OCI-LY7 (cell line): ENCODE measurements at regions not wholly inside any gene's neighbourhood (a gene's known extent, or its start where the extent isn't known, plus 50 kb on each side); places are given as distances from the start of the nearest gene placed in this dataset.

Experiments used
- BruUV-seq: library from RNA; stranded (reverse); fragments of 400-500 nt; replicated peaks from 2 replicates; lab custom pipeline; 2021; lab: Mats Ljungman, UMichigan
- CTCF ChIA-PET: fragments of 300-600 bp; sonication (Branson Sonifier 250); formaldehyde crosslinking; loops from one replicate; lab custom pipeline; 2022; ENCODE audit warnings: antibody characterized with exemption; ENCODE audit not compliant: unreplicated experiment; lab: Charles Lee
- POLR2A ChIA-PET: fragments of 300-600 bp; sonication (Branson Sonifier 250); formaldehyde crosslinking; loops from one replicate; lab custom pipeline; 2022; ENCODE audit warnings: antibody characterized with exemption; lab: Charles Lee
- DNase-seq: peaks from one replicate; pipeline ENCODE4 v3.0.0-alpha.2; 2015; ENCODE audit warnings: low spot score
- H2AFZ ChIP-seq: fragments of 200-600 bp; sonication (generic), shearing (Covaris generic); 2 replicates; pipeline ENCODE4 v1.6.1; 2014; ENCODE audit warnings: mild to moderate bottlenecking, antibody characterized with exemption, low read length, moderate library complexity
- H3K27ac ChIP-seq: fragments of 200-600 bp; sonication (generic); 2 replicates; pipeline ENCODE4 v1.5.1; 2014; ENCODE audit warnings: mixed run types, low read depth, mild to moderate bottlenecking, moderate library complexity, low read length, inconsistent platforms; ENCODE audit not compliant: poor library complexity, severe bottlenecking
- H3K36me3 ChIP-seq: fragments of 200-600 bp; sonication (generic); 2 replicates; pipeline ENCODE4 v1.6.1; 2014; ENCODE audit warnings: mild to moderate bottlenecking, antibody characterized with exemption, low read length, moderate library complexity, mixed read lengths; ENCODE audit not compliant: insufficient read depth
- H3K4me1 ChIP-seq: fragments of 200-600 bp; sonication (generic); 2 replicates; pipeline ENCODE4 v1.5.1; 2014; ENCODE audit warnings: mild to moderate bottlenecking, low read length; ENCODE audit not compliant: insufficient read depth, poor library complexity, severe bottlenecking
- H3K4me2 ChIP-seq: fragments of 200-600 bp; sonication (generic); 2 replicates; pipeline ENCODE4 v1.6.1; 2014; ENCODE audit warnings: mild to moderate bottlenecking, low read length
- H3K4me3 ChIP-seq: fragments of 200-600 bp; sonication (generic); 2 replicates; pipeline ENCODE4 v1.5.1; 2014; ENCODE audit warnings: mild to moderate bottlenecking, low read depth, low read length; ENCODE audit not compliant: poor library complexity, severe bottlenecking
- H3K79me2 ChIP-seq: fragments of 200-600 bp; sonication (generic); 2 replicates; pipeline ENCODE4 v1.6.1; 2016; ENCODE audit warnings: low read depth, mild to moderate bottlenecking, low read length, moderate library complexity, mixed read lengths; ENCODE audit not compliant: insufficient read depth
- H3K9me2 ChIP-seq: fragments of 200-600 bp; sonication (generic); 2 replicates; pipeline ENCODE4 v1.6.1; 2016; ENCODE audit warnings: mild to moderate bottlenecking, low read length, mixed read lengths; ENCODE audit not compliant: insufficient read depth
- H3K9me3 ChIP-seq: fragments of 200-600 bp; sonication (generic); 2 replicates; pipeline ENCODE4 v1.6.1; 2014; ENCODE audit warnings: mild to moderate bottlenecking, mixed run types, low read length, mixed read lengths
- H4K20me1 ChIP-seq: fragments of 200-600 bp; sonication (generic); 2 replicates; pipeline ENCODE4 v1.6.1; 2014; ENCODE audit warnings: mild to moderate bottlenecking, antibody characterized with exemption, low read length, moderate library complexity, mixed read lengths; ENCODE audit not compliant: insufficient read depth
- EZH2phosphoT487 ChIP-seq: fragments of 200-600 bp; sonication (generic); IDR thresholded peaks from 2 replicates; pipeline ENCODE4 v1.6.1; 2018; ENCODE audit warnings: low read depth, borderline replicate concordance, mild to moderate bottlenecking, mixed run types, antibody characterized with exemption, low read length, moderate library complexity, mixed read lengths
- intact Hi-C: fragments of 100-400 bp; cut with micrococcal nuclease; formaldehyde crosslinking; loops from one replicate; pipeline ENCODE4 v1.10.0; 2022; ENCODE audit not compliant: unreplicated experiment
- TF ChIP-seq, protein P1 (sequence below): fragments of 200-600 bp; sonication (generic); conservative IDR thresholded peaks from 2 replicates; pipeline ENCODE4 v1.5.1; 2014; ENCODE audit warnings: mild to moderate bottlenecking, antibody characterized with exemption, low read length, moderate library complexity, mixed read lengths

- no TSS peak for BruUV-seq
- Histone ChIP-seq H3K9me3 (no peaks in the 10 kb centered on the region), H3K4me3 (no peak overlapping the region), H4K20me1 (no peaks in the 10 kb centered on the region), H3K27ac (no peak overlapping the region), H3K4me1 (peaks cover 7% of the 10 kb centered on the region), H3K9me2 (no peaks in the 10 kb centered on the region), H3K36me3 (no peaks in the 10 kb centered on the region), H3K4me2 (no peak overlapping the region), H2AFZ (no peak overlapping the region), H3K79me2 (no peaks in the 10 kb centered on the region)
- DNase-seq = no peak
- intact Hi-C loops = no loop called here
- ChIA-PET POLR2A (no interaction called here), CTCF (no interaction called here)
- no peak for TF ChIP-seq EZH2phosphoT487
Observed at GRCh38 chr11:95302211-95302610, 71.2 kb upstream of the SESN3 start.

GRCh38 chr11:95301474-95301873 is 70.5 kb upstream of the SESN3 start:
- Histone ChIP-seq H3K4me1 (peaks cover 15% of the 10 kb centered on the region), H3K9me3 (no peaks in the 10 kb centered on the region), H3K27ac (no peak overlapping the region), H3K4me3 (no peak overlapping the region), H2AFZ (no peak overlapping the region), H3K79me2 (no peaks in the 10 kb centered on the region), H3K36me3 (no peaks in the 10 kb centered on the region), H3K4me2 (no peak overlapping the region), H3K9me2 (no peaks in the 10 kb centered on the region), H4K20me1 (no peaks in the 10 kb centered on the region)
- intact Hi-C loops = no loop called here
- TF ChIP-seq, protein P1, sequence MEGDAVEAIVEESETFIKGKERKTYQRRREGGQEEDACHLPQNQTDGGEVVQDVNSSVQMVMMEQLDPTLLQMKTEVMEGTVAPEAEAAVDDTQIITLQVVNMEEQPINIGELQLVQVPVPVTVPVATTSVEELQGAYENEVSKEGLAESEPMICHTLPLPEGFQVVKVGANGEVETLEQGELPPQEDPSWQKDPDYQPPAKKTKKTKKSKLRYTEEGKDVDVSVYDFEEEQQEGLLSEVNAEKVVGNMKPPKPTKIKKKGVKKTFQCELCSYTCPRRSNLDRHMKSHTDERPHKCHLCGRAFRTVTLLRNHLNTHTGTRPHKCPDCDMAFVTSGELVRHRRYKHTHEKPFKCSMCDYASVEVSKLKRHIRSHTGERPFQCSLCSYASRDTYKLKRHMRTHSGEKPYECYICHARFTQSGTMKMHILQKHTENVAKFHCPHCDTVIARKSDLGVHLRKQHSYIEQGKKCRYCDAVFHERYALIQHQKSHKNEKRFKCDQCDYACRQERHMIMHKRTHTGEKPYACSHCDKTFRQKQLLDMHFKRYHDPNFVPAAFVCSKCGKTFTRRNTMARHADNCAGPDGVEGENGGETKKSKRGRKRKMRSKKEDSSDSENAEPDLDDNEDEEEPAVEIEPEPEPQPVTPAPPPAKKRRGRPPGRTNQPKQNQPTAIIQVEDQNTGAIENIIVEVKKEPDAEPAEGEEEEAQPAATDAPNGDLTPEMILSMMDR = no peak
- TF ChIP-seq EZH2phosphoT487 = no peak
- DNase-seq = no peak
- POLR2A ChIA-PET = interaction anchor here (0.9 to 1.2 kb wide), 2 partner anchors 25 to 31 kb away, joined by 3 read pairs; no protein-coding TSS in a partner anchor
- CTCF ChIA-PET = no interaction called here
- BruUV-seq = no TSS peak

DNA sequence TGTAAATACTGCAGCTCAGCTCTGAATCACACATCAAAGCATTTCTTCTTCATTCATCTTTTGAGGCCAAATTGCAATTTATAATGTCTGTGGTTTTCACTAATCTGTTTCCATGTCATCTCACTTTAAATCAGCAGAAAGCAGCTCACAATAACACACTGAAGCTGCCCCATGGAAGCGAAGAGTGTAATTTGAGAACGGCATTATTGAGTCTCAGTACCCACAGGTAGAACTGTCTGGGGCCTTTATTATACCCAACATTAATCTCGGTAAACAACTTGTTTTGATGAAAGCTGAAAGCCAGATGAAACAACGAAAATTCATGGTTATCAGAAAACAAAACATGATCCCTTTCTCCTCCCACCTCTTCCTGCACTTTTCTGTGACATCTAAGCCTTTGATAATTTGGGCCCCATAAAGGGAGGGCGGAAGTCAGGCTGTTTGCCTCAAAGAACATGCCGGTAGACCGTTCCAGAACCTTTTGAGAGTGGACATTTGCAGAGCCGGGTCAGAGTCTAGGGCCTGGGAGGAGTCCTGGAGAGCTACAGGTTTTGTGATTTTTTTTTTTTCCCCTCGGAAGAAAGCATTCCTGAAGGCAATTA is 68.2 kb upstream of the SESN3 start:
- Histone ChIP-seq H3K9me3 (no peaks in the 10 kb centered on the region), H2AFZ (no peak overlapping the region), H3K4me1 (peaks cover 24% of the 10 kb centered on the region), H3K4me2 (no peak overlapping the region), H3K79me2 (no peaks in the 10 kb centered on the region), H3K4me3 (no peak overlapping the region), H3K36me3 (no peaks in the 10 kb centered on the region), H3K27ac (no peak overlapping the region), H4K20me1 (no peaks in the 10 kb centered on the region), H3K9me2 (no peaks in the 10 kb centered on the region)
- intact Hi-C loops = loop anchor here (5.0 kb wide), 1 partner anchor 147 kb away; no protein-coding TSS in a partner anchor
- ChIA-PET CTCF (interaction anchor here (0.6 kb wide), 1 partner anchor 68 kb away, joined by 13 read pairs; the partner anchor contains the start of gene SESN3), POLR2A (interaction anchor here (1.0 to 1.6 kb wide), 3 partner anchors 9 to 129 kb away, joined by 3 to 7 read pairs (median 6); partner anchors contain the start of gene SESN3)
- TF ChIP-seq, protein P1 = no peak
- TF ChIP-seq EZH2phosphoT487 = no peak
- DNase-seq = no peak
- BruUV-seq = no TSS peak
